GM10266 (cell line): ENCODE measurements at regions not wholly inside any gene's neighbourhood (a gene's known extent, or its start where the extent isn't known, plus 50 kb on each side); places are given as distances from the start of the nearest gene placed in this dataset.

Source experiments
- DNase-seq: peaks from one replicate; pipeline ENCODE4 v3.0.0; 2012; ENCODE audit errors: extremely low spot score
- TF ChIP-seq, protein P1 (sequence below): IDR thresholded peaks from 2 replicates; pipeline ENCODE4 v1.5.1; 2012; ENCODE audit warnings: mild to moderate bottlenecking, low read depth; ENCODE audit not compliant: control insufficient read depth, insufficient read depth; ENCODE audit errors: missing control alignments

DNA sequence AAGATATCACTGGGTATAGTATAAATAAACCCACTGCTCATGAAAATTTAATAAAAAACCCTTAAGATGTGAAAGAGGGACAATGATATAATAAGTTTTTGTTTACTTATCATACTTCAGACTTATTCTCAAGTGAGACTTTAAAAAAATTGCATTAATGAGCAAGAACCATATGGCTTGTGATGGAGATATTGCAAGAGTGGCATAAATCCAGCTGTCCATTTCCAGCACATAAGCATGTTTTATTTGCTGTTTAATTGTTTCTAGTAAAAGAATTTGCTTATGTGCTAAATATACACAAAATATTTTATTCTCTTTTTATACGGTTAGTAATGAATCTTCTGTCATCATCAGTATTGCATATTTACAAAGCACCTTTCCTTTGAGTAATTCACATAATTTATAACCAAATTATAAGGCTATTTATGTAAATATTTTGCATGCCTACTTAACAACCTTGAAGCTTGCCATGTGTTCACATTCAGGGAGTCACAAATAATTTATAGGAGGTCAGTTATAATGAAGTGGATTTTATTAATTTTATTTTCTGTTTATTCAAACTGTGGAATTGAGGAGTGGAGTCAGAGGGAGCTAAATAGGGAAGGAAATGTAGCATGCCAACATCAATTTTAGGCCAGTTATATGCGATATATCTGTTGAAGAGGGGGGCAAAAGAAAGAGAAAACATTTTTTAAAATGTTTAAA is 318.5 kb upstream of the CWC22 start:
- TF ChIP-seq, protein P1, sequence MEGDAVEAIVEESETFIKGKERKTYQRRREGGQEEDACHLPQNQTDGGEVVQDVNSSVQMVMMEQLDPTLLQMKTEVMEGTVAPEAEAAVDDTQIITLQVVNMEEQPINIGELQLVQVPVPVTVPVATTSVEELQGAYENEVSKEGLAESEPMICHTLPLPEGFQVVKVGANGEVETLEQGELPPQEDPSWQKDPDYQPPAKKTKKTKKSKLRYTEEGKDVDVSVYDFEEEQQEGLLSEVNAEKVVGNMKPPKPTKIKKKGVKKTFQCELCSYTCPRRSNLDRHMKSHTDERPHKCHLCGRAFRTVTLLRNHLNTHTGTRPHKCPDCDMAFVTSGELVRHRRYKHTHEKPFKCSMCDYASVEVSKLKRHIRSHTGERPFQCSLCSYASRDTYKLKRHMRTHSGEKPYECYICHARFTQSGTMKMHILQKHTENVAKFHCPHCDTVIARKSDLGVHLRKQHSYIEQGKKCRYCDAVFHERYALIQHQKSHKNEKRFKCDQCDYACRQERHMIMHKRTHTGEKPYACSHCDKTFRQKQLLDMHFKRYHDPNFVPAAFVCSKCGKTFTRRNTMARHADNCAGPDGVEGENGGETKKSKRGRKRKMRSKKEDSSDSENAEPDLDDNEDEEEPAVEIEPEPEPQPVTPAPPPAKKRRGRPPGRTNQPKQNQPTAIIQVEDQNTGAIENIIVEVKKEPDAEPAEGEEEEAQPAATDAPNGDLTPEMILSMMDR = no peak
- DNase-seq = no peak

DNA sequence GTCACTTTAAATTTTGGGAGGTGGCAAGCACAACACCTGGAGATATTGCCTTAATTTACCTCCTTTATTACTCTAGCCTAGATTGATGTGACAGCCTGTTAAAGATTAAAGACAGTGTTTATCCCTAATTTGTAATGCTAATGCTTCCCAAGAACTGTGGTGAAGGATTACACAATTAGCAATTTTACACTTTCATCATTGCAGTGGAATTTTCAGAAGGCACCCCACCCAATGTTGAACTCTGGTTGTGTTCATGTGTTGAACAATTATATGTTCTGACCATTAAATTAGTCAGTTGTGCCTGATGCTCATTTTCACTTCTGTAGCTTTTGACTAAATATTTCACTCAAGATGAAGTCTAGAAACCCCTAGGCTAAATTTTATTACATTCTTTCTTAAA is 317.1 kb upstream of the CWC22 start:
- no peak for DNase-seq
- TF ChIP-seq, protein P1 = no peak

DNA sequence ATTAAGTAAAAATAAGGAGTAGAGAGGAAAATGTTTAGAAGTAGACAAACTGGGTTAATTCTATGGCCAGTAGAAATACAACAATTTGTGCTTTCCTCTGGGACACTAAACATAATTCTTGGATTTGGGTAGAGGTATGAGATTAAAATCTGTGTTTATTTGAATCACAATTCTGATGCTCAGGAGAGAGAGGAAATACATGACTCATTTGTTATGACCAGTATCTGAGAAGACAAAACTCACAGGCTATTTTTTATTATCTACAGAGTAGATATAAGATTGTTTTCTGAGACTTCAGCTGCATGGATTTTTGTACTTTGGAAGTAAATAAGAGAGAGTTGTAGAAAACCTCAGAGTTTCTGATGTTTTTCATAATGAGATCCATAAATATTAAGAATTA is 315.7 kb upstream of the CWC22 start:
- TF ChIP-seq, protein P1 = no peak

DNA sequence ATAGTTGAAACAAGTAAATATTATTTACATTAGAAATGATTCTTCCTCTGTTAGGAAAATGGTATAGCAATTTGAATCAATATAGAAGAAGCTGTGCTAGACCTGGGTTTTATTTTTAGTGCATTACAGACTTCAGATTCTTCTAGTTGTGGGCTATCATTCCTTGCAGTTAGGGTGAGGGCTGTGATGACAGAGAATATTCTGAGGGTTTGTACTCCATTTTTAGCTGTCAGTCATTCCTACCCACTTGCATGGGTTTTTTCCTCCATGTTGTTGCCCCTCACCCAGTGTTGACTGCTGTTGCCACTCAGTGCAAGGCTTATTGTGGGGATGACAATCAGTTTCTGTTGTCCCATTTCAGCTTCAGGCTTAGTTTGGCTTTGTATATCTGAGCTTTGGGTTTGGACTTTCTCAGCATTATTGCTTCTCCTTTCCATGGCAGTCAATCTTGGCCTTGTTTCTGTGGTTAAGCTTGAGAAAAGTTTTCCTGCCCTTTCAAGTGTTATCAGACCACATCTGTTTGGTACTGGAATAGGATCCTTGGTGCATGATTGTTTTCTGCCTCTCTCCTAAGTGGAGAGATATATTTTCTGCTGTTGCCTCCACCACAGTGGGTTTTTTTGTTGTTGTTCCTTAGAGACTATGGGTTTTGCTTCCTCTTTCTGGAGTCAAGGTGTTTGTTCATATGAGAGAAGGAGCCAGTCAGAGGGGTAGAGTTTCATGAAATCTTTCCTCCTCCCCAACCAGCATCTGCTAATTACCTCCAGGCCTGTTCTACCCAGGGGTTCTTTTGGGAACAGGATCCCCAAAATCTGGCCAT is 312.7 kb upstream of the CWC22 start:
- no peak for DNase-seq
- TF ChIP-seq, protein P1 = no peak

More for the DNA sequence above, 315.7 kb upstream of the CWC22 start:
- DNase-seq = no peak

DNA sequence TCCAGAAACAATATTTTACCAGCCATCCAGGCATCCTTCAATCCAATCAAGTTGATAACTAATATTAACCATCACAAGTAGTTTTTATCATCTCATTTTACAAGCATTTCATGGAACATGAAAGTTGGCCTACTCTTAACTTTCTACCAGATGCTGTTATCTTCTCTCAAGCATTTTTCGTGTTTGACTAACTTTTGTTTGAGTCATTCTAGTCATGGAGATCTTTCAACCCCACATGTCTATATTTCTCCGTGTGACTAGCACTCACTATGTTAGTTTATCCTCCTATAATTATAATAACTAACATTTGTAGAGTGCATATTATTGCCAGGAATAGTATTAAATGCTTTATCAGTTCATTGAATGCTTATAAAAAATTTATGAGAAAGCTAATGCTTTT is 307.0 kb upstream of the CWC22 start:
- TF ChIP-seq, protein P1 = no peak
- DNase-seq = no peak

DNA sequence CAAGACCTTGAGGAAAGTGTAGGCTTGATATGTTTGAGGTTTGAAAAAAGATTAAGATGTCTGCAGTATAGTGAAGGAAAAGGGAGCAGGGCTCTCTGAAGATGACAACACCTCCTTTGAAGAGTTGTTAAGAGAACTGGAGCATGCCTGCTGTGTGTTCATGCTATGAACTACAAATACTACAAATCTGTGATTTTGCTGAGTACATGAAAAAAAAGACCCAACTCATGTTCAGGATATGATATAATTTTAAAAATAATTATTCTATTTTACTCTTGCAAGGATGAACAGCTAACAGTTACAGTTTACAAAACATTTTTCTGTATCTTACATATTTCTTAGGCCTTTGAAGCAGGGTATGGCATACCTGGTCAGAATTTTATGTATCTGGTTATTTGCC is 305.4 kb upstream of the CWC22 start:
- TF ChIP-seq, protein P1 = no peak
- DNase-seq = no peak

DNA sequence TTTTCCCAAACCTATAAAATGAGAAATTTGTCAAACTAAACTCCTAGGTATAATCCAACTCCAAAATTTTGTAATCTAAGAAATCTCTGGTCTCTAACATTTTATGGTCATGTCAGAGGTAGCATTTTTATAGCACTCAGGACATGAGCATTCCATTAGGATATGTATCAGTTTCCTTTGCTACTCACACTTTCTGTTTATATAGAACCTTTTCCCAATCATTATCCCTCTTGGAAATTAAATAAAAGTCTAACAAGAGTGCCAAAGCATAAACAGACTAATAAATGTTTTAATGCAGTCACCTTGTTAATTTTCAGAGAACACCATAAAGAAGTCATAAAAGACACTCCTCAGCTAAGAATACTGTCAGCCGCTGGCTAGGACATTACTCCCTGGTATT is 300.0 kb upstream of the CWC22 start:
- no peak for DNase-seq
- TF ChIP-seq, protein P1 = no peak
